Loucy (cell line): ENCODE measurements at regions not wholly inside any gene's neighbourhood (a gene's known extent, or its start where the extent isn't known, plus 50 kb on each side); places are given as distances from the start of the nearest gene placed in this dataset.

Experiments used
- H2AFZ ChIP-seq: fragments of 200-600 bp; sonication (generic); 2 replicates; pipeline ENCODE4 v1.6.0; 2016; ENCODE audit warnings: antibody characterized with exemption, mild to moderate bottlenecking, low read length, moderate library complexity
- H3F3A ChIP-seq: fragments of 200-600 bp; 2 replicates; pipeline ENCODE4 v1.6.0; 2016; ENCODE audit warnings: antibody characterized with exemption, low read depth, mild to moderate bottlenecking
- H3K27me3 ChIP-seq: fragments of 200-600 bp; sonication (generic); 2 replicates; pipeline ENCODE4 v1.6.1; 2014; ENCODE audit warnings: low read length, mild to moderate bottlenecking; ENCODE audit not compliant: insufficient read depth, poor library complexity, severe bottlenecking
- H3K36me3 ChIP-seq: fragments of 200-600 bp; sonication (generic); 2 replicates; pipeline ENCODE4 v1.6.1; 2016; ENCODE audit warnings: low read length; ENCODE audit not compliant: insufficient read depth
- H3K4me1 ChIP-seq: fragments of 200-600 bp; sonication (generic); 2 replicates; pipeline ENCODE4 v1.5.1; 2014; ENCODE audit warnings: low read length, mild to moderate bottlenecking; ENCODE audit not compliant: insufficient read depth, poor library complexity, severe bottlenecking
- H3K4me2 ChIP-seq: fragments of 200-600 bp; sonication (generic); 2 replicates; pipeline ENCODE4 v1.6.0; 2014; ENCODE audit warnings: antibody characterized with exemption, low read length, low read depth, mild to moderate bottlenecking; ENCODE audit not compliant: poor library complexity, severe bottlenecking
- H3K4me3 ChIP-seq: fragments of 200-600 bp; sonication (generic); 2 replicates; pipeline ENCODE4 v1.5.1; 2014; ENCODE audit warnings: low read length, mild to moderate bottlenecking, mixed read lengths; ENCODE audit not compliant: poor library complexity, severe bottlenecking
- H3K79me2 ChIP-seq: fragments of 200-600 bp; sonication (generic); 2 replicates; pipeline ENCODE4 v1.6.1; 2014; ENCODE audit warnings: low read length; ENCODE audit not compliant: insufficient read depth
- H3K9ac ChIP-seq: fragments of 200-600 bp; sonication (generic); 2 replicates; pipeline ENCODE4 v1.6.0; 2014; ENCODE audit warnings: mild to moderate bottlenecking, low read depth, low read length, moderate library complexity; ENCODE audit not compliant: poor library complexity, severe bottlenecking
- H3K9me2 ChIP-seq: fragments of 200-600 bp; sonication (generic); replicated peaks from 2 replicates; pipeline ENCODE4 v1.6.1; 2016; ENCODE audit warnings: low read depth, low read length, mixed read lengths
- H3K9me3 ChIP-seq: fragments of 200-600 bp; sonication (generic); 2 replicates; pipeline ENCODE4 v1.6.1; 2014; ENCODE audit warnings: mild to moderate bottlenecking, antibody characterized with exemption, low read length, low read depth; ENCODE audit not compliant: insufficient read depth
- H4K20me1 ChIP-seq: fragments of 200-600 bp; sonication (generic); 2 replicates; pipeline ENCODE4 v1.6.0; 2014; ENCODE audit warnings: antibody characterized with exemption, low read length, mild to moderate bottlenecking; ENCODE audit not compliant: insufficient read depth, poor library complexity, severe bottlenecking
- CTCF ChIP-seq: fragments of 200-600 bp; sonication (generic); conservative IDR thresholded peaks from 2 replicates; pipeline ENCODE4 v1.5.1; 2014; ENCODE audit warnings: mild to moderate bottlenecking, antibody characterized with exemption, low read length
- EZH2phosphoT487 ChIP-seq: fragments of 200-600 bp; IDR thresholded peaks from 2 replicates; pipeline ENCODE4 v1.6.1; 2018; ENCODE audit warnings: antibody characterized with exemption, mild to moderate bottlenecking, moderate library complexity, borderline replicate concordance

DNA sequence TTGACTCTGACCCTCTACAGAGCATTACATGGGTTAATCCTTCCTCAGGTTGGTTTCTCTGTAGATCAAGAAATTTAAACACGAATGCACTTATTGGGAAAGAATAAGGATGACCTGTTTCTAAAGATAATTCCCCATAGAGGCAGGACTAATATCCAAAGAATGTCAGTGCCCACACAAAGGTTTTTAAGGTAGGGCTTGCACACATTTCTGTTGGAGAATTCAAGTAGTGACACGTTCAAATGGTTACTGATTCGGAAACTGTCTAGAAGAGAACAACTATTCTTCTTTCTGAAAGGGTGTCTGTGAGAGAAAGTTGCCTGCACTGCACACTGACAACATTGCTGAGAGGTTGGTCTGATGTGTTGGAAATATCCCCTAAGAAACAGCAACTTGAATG lies 167.3 kb downstream of the ZNF326 start:
- Histone ChIP-seq H2AFZ (no peak overlapping the region), H3K4me1 (no peaks in the 10 kb centered on the region), H3K9me2 (no peaks in the 10 kb centered on the region), H3K27me3 (no peaks in the 10 kb centered on the region), H3K4me3 (no peak overlapping the region), H3K9me3 (no peaks in the 10 kb centered on the region), H4K20me1 (no peaks in the 10 kb centered on the region), H3K4me2 (no peak overlapping the region), H3F3A (no peaks in the 10 kb centered on the region), H3K9ac (no peak overlapping the region), H3K36me3 (no peaks in the 10 kb centered on the region), H3K79me2 (no peaks in the 10 kb centered on the region)
- TF ChIP-seq EZH2phosphoT487 (no peak), CTCF (no peak)

- TF ChIP-seq CTCF: no peak
- no peak for TF ChIP-seq EZH2phosphoT487
- no peaks in the 10 kb centered on the region for H3K9me3 ChIP-seq
- no peaks in the 10 kb centered on the region for H3K36me3 ChIP-seq
- no peak overlapping the region for H2AFZ ChIP-seq
- no peak overlapping the region for H3K4me2 ChIP-seq
- no peaks in the 10 kb centered on the region for H3F3A ChIP-seq
- no peak overlapping the region for H3K4me3 ChIP-seq
- no peaks in the 10 kb centered on the region for H4K20me1 ChIP-seq
- H3K27me3 ChIP-seq: no peaks in the 10 kb centered on the region
- no peaks in the 10 kb centered on the region for H3K9me2 ChIP-seq
- H3K79me2 ChIP-seq: no peaks in the 10 kb centered on the region
- no peak overlapping the region for H3K9ac ChIP-seq
- H3K4me1 ChIP-seq: no peaks in the 10 kb centered on the region
These were observed 166.7 kb downstream of the ZNF326 start for GRCh38 chr1:90161625-90162024.

DNA sequence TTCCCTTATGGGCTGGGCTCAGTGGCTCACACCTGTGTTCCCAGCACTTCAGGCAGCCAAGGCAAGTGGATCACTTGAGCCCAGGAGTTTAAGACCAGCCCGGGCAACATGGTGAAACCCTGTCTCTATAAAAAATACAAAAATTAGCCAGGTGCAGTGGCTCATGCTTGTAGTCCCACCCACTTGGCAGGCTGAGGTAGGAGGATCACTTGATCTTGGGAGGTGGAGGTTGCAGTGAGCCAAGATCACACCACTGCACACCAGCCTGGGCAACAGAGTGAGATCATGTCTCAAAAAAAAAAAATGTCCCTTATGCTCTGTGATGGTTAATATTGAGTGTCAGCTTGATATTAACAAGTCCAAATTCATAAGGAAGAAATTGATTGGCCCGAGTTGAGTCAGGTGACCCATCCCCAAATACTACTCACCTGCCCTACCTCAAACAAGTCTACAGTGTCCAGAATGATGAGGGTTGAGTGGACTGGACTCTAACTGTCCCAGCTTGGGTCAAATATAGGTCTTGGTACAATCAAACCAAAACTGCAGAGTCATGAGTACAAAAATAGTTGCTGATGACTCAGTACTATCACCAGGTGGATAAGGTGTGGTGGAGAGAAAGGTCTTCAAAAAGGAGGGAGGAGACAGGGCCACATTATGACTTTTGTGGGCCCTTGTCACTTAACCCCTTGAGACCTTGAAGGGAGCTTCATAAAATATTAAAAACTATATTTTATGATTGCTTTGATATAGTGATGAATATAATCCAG lies 161.0 kb downstream of the ZNF326 start:
- Histone ChIP-seq H2AFZ (no peak overlapping the region), H3K4me1 (no peaks in the 10 kb centered on the region), H3F3A (no peaks in the 10 kb centered on the region), H3K27me3 (no peaks in the 10 kb centered on the region), H3K9me2 (no peaks in the 10 kb centered on the region), H3K79me2 (no peaks in the 10 kb centered on the region), H3K9ac (no peak overlapping the region), H4K20me1 (no peaks in the 10 kb centered on the region), H3K9me3 (no peaks in the 10 kb centered on the region), H3K36me3 (no peaks in the 10 kb centered on the region), H3K4me2 (no peak overlapping the region), H3K4me3 (no peak overlapping the region)
- TF ChIP-seq CTCF (no peak), EZH2phosphoT487 (no peak)
